ES-I3 (cell line): ENCODE measurements at regions not wholly inside any gene's neighbourhood (a gene's known extent, or its start where the extent isn't known, plus 50 kb on each side); places are given as distances from the start of the nearest gene placed in this dataset.
"Not testable (repeated sequence)": the region's sequence is repeated elsewhere in the genome, so short reads cannot be mapped to it uniquely, and the experiment has no call there.

Experiments
- H3K36me3 ChIP-seq: 2 replicates; pipeline ENCODE4 v1.6.1; 2013; ENCODE audit warnings: mild to moderate bottlenecking, low read length, control low read depth, moderate library complexity; ENCODE audit not compliant: insufficient read depth
- H3K4me1 ChIP-seq: 2 replicates; pipeline ENCODE4 v1.6.1; 2013; ENCODE audit warnings: mild to moderate bottlenecking, control low read depth, low read length; ENCODE audit not compliant: insufficient read depth
- H3K9ac ChIP-seq: 2 replicates; pipeline ENCODE4 v1.6.1; 2013; ENCODE audit warnings: low read depth, mild to moderate bottlenecking, low read length, moderate library complexity
- H3K9me3 ChIP-seq: 2 replicates; pipeline ENCODE4 v1.6.1; 2013; ENCODE audit warnings: mild to moderate bottlenecking, low read length, moderate library complexity; ENCODE audit not compliant: control insufficient read depth, insufficient read depth

DNA sequence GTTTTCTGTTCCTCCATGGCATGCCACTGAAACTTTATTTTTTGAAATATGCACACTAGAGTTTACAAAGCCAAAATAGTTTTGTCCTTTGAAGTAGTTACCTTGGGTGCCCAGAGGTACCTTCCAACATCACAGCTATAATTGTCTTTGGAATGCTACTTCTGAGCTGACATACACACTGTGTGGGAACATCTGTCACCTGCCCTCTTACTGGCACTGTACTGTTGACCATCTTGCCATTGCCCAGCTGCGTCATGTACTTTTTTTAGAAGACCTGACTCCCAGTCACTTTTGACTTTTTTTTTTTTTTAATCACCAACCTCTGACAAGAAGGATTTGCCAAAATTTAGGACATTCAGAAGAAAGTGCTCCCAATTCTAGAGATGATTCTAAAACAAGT lies 200.5 kb upstream of the CXorf66 start:
- no peak overlapping the region for H3K9ac ChIP-seq
- H3K36me3 ChIP-seq = no peaks in the 10 kb centered on the region
- H3K4me1 ChIP-seq = peaks cover 3% of the 10 kb centered on the region; the same call in 1 of the 2 replicates

DNA sequence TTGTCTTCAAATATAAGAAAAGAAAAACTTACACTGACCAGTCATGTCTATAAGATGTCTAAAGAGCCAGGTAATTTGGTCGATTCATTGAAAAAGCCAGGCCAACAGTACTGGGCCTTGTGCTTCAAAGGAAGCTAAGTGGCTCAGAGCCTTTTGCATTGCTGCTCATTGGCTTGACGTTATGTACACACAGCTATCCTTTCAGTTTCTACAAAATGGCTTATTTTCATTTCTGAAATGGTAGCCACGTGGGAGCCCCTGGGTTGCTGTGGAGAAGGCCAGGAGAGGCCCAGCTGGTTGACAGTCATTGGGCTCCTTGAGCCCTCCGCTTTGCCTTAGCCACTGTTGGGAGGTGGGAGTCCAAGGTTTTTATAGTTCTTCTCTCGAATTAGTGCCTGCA lies 199.1 kb upstream of the CXorf66 start:
- Histone ChIP-seq H3K9ac (no peak overlapping the region), H3K36me3 (no peaks in the 10 kb centered on the region), H3K4me1 (peaks cover 3% of the 10 kb centered on the region; the same call in 1 of the 2 replicates), H3K9me3 (no peaks in the 10 kb centered on the region)

More for the DNA sequence above, 200.5 kb upstream of the CXorf66 start:
- H3K9me3 ChIP-seq = no peaks in the 10 kb centered on the region

DNA sequence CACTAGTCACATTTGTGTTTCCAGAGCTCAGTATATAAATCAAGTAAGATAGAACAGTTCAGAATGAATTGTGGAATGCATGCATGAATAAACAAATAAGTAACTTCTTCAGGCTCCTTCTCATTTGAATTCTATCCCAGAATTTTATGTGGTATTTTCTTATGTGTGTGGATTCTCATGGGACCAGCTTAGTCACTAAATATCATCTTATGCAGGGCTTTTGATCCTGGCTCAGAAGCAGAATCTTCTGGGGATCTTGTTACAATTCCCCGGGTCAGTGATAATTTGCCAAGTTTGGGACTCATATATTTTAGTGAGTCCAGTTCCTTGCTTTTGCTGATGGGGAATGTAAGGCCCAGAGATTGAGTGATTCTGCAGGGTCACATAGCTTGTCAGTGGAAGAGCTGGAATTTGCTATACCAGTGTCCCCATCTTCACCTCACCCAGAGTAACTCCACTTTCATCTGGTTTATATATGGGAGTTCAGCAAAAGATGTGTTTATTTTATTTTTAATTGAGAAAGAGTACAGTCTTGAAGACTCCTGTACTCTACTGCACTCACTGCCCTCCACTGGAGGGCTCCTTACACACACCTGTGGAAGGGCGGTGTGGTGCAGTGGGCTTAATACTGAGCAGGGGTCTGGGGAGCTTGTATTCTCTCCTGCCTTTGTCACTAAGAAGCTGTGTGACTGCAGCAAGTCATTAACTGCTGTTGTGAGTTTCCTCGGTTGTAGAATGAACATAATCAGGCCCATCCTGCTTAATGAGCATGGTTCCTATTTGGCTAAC lies 198.2 kb upstream of the CXorf66 start:
- Histone ChIP-seq H3K9me3 (no peaks in the 10 kb centered on the region), H3K4me1 (peaks cover 3% of the 10 kb centered on the region; the same call in 1 of the 2 replicates), H3K36me3 (no peaks in the 10 kb centered on the region), H3K9ac (no peak overlapping the region)

DNA sequence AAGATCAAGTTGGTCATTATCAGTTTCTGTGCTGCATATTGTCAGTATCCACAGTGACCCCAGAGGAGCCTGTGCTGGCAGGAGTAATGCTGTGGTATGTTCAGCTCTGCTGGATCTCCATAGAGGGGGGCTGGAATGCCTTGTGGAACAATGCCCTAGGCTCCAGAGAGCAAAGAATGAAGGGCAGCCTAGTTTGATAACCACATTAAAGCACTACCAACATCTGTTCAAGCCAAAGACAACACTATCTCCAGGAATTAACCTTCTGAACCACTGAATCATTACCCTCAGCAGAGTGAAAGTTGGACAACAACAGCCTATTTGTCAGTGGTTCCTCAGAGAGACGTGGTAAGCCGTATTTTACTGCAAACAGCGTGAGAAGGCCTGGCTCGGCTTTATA lies 192.3 kb upstream of the CXorf66 start:
- Histone ChIP-seq H3K4me1 (peaks cover 6% of the 10 kb centered on the region; the same call in 1 of the 2 replicates), H3K9ac (no peak overlapping the region), H3K9me3 (no peaks in the 10 kb centered on the region), H3K36me3 (no peaks in the 10 kb centered on the region)

DNA sequence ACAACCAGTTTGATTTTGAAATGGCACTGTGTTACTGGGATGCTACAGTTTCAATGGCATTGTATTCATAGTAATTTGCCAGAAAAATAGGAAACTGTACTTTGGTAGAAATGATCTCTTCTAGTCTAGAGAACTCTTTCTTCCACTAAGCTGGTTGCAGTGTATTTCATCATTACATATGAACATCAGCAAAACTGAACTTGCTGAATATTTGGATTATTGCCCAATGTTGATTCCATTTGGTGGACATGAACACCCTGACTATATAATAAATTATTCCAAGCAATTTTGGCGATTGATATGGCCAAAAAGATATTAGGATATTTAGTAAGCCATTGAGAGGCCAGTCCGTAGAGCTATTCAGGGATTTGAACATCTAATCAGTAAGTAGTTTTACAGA lies 191.8 kb upstream of the CXorf66 start:
- Histone ChIP-seq H3K9ac (no peak overlapping the region), H3K9me3 (no peaks in the 10 kb centered on the region), H3K36me3 (no peaks in the 10 kb centered on the region), H3K4me1 (peaks cover 6% of the 10 kb centered on the region; the same call in 1 of the 2 replicates)

DNA sequence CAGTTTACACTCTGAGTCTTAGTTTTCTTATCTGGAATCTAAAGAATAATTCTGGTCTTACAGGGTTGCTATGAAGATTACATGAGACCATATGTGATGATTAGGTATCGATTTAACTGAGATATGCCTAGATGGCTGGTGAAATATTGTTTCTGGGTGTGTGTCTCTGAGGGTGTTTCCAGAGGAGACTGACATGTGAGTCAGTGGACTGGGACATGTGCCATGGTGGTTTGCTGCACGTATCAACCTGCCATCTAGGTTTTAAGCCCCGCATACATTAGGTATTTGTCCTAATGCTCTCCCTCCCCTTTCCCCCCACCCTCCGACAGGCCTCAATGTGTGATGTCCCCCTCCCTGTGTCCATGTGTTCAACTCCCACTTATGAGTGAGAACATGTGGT lies 186.0 kb upstream of the CXorf66 start:
- no peak overlapping the region for H3K9ac ChIP-seq
- H3K9me3 ChIP-seq = no peaks in the 10 kb centered on the region
- no peaks in the 10 kb centered on the region for H3K36me3 ChIP-seq
- peaks cover 6% of the 10 kb centered on the region; the same call in 1 of the 2 replicates for H3K4me1 ChIP-seq

DNA sequence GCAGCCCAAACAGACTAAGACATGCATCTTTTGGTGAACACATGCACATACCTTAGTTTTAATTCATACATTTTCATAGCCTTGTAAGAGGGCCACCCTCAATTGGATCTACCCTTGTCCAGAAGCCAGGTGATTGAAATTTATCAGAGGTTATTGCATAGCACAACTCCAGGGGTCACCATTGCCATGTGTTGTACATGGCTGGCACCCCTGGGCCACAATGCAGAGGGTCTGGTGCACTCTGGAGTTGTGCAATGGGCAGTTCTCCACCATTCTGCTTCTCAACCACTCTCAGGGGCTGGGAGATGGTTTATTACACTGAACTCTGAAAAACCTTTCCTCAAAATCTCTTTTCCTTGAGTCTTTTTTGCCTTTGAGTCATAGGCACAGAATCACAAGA lies 184.4 kb upstream of the CXorf66 start:
- H3K9me3 ChIP-seq = no peaks in the 10 kb centered on the region
- H3K9ac ChIP-seq = no peak overlapping the region

DNA sequence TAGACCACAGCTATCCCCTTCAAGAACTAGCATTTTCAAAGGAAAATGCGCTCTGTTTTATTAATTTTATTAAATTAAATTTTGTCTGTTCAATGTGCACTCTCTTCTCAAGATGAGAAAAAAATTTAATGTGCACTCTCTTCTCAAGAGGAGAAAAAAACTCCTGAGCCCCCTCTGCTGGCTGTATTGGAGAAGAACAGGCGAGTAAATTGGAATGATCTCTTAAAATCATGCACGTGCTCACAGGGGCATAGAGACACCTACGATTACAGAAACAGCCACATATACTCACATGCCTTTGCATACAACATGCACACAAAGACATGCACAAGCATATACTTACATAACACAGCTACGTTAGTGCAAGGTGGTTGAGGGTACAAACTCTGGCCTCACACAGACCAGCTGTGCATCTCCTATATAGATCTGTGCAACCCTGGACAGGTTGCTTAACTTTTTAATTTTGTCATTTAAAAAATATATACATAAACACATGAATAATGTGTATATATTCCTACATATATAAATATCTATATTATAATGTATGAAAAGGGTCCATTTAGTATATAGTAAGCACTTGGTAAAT lies 176.2 kb upstream of the CXorf66 start:
- H3K36me3 ChIP-seq = no peaks in the 10 kb centered on the region
- no peaks in the 10 kb centered on the region for H3K4me1 ChIP-seq
- H3K9ac ChIP-seq = no peak overlapping the region
- peaks cover 2% of the 10 kb centered on the region; the same call in 1 of the 2 replicates for H3K9me3 ChIP-seq

More for the DNA sequence above, 184.4 kb upstream of the CXorf66 start:
- peaks cover 3% of the 10 kb centered on the region; the same call in 1 of the 2 replicates for H3K4me1 ChIP-seq
- H3K36me3 ChIP-seq = no peaks in the 10 kb centered on the region

DNA sequence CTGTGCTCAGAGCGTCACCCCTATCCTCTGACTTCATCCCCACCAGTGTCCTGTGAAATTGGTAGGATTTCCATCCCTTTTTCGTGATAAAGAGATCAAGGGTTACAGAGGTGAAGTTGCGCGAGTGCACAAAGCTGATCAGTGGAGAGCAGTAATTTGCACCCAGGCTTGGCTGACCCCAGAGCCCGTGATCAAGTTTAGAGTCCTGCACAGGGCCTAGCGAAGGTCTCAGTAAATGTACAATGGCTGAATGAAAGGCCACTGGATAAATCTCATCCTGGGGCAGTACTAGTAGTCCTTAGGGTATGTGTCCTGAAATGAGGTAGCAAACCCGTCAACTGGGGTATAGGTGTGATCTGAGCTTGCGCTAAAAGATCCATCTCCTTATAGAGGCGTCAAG lies 173.2 kb upstream of the CXorf66 start:
- not testable (repeated sequence) for H3K9me3 ChIP-seq, H3K4me1 ChIP-seq, H3K36me3 ChIP-seq, H3K9ac ChIP-seq

DNA sequence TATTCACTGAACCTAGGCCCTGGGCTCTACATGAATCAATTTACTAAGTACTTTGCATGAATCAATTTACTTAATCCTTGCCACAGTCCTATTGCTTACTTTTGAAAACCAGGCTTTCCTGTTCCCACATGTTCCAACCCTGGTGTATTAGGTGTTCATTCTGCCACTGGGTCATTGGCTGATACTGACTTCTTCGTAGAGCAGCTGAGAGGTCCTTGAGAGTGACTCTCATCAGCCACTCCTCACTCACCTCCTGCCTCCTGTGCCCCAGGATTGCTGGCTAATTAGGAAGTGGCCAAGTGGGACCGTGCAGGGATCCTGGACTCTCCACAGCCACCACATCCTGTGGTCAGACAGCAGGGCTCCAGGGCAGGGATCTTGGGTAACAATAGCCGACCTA lies 172.7 kb upstream of the CXorf66 start:
- not testable (repeated sequence) for H3K36me3 ChIP-seq, H3K9ac ChIP-seq, H3K9me3 ChIP-seq, H3K4me1 ChIP-seq

DNA sequence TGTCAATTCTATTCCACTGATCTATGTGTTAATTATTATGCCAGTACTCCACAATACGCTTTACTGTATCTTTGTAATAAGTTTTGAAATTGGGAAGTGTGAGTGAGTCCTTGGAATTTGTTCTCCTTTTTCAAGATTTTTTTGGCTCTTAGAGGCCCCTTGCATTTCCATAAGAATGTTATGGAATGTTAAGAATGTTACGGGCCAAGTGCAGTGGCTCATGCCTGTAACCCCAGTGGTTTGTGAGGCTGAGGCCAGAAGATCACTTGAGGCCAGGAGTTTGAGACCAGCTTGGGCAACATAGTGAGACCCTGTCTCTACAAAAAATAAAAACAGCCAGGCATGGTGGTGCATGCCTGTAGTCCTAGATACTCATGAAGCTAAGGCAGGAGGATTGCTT lies 167.6 kb upstream of the CXorf66 start:
- H3K9me3 ChIP-seq = peaks cover 2% of the 10 kb centered on the region; the same call in 1 of the 2 replicates
- peaks cover 5% of the 10 kb centered on the region; the same call in 1 of the 2 replicates for H3K4me1 ChIP-seq
- no peaks in the 10 kb centered on the region for H3K36me3 ChIP-seq
- H3K9ac ChIP-seq = no peak overlapping the region

DNA sequence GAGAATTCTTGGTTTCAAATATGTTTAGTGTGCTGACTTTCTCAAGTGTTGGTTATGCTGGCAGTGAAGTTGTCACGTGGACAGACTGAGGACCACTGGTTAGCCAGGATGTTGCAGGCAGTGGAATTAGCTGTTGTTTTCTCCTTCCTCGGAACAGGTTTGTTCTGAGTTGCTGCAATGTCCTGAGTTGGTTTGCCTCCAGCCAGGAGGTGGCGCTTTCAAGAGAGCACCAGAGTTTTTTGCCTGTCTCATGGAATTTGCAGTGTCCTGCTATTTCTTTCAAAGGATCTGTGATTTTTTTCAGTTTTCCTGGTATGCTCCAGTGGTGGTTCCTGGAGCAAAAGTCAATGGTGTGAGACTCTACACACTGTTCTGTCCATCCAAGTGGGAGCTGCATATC lies 158.1 kb upstream of the CXorf66 start:
- H3K9ac ChIP-seq = no peak overlapping the region
- H3K9me3 ChIP-seq = no peaks in the 10 kb centered on the region
- H3K36me3 ChIP-seq = no peaks in the 10 kb centered on the region
- H3K4me1 ChIP-seq = 0 out of 2 replicates have a peak, but pooled peaks cover 3% of the 10 kb centered on the region

DNA sequence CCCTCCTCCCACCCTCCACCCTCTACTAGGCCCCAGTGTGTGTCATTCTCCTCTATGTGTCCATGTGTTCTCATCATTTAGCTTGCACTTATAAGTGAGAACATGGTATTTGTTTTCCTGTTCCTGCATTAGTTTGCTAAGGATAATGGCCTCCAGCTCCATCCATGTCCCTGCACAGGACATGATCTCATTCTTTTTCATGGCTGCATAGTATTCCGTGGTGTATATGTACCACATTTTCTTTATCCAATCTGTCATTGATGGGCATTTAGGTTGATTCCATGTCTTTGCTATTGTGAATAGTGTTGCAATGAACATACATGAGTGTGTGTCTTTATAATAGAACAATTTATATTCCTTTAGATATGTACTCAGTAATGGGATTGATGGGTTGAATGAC lies 148.7 kb upstream of the CXorf66 start:
- peaks cover 22% of the 10 kb centered on the region for H3K4me1 ChIP-seq
- not testable (repeated sequence) for H3K36me3 ChIP-seq, H3K9me3 ChIP-seq, H3K9ac ChIP-seq

DNA sequence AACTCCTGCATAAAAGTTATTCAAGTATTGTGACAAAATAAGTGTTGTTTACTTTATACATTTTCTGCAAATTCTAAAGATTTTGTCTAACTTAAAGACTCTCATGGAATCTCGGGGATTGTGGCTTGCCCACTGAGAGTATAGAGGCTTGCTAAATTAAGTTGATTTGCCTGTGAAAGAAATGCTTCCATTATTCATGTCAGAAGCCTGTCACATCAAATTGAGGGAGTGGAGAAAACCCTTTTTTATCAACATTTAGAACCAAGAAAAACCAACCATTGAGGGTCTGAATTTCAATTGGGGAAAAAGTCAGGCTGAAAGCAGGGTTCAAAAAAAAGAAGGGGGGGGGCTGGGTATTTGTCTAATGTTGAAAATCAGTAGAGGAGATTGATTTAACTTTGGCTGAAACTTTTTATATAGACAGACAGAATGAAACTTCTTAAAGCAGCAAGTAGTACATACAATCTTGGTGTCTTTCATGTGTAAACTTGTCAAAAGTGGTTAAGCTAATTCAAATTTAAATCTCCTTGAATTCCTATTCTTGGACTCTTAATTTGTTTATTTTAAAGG lies 144.8 kb upstream of the CXorf66 start:
- H3K9me3 ChIP-seq = no peaks in the 10 kb centered on the region
- peaks cover 22% of the 10 kb centered on the region for H3K4me1 ChIP-seq
- H3K9ac ChIP-seq = no peak overlapping the region
- no peaks in the 10 kb centered on the region for H3K36me3 ChIP-seq

DNA sequence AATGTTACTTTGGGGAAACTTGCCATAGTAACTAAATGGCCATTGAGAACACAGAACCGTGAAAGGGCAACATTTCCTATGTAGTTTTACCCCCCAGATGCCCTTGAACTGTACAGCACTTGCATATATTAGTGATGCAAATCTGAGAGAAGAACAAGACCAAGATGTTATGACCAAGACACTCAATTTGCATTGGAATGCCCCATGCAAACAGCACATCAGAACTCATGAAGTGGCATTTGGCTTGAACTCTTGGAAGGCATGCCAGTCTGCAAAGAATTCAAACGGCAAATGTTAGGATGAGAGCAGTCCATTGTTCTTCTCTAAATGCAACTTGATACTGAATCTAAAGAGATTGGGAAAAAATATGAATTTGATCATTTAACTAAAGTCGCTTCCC lies 139.4 kb upstream of the CXorf66 start:
- Histone ChIP-seq H3K9ac (no peak overlapping the region), H3K4me1 (peaks cover 9% of the 10 kb centered on the region), H3K36me3 (no peaks in the 10 kb centered on the region), H3K9me3 (no peaks in the 10 kb centered on the region)
